GM23248 (cell line): ENCODE measurements at regions not wholly inside any gene's neighbourhood (a gene's known extent, or its start where the extent isn't known, plus 50 kb on each side); places are given as distances from the start of the nearest gene placed in this dataset.

Source experiments
- EZH2 ChIP-seq: fragments of 200-600 bp; sonication (generic); IDR thresholded peaks from 2 replicates; pipeline ENCODE4 v1.6.1; 2018; ENCODE audit warnings: antibody characterized with exemption, mild to moderate bottlenecking; ENCODE audit not compliant: insufficient read depth, poor library complexity, severe bottlenecking
- EZH2phosphoT487 ChIP-seq: fragments of 200-600 bp; sonication (generic); IDR thresholded peaks from 2 replicates; pipeline ENCODE4 v1.6.1; 2018; ENCODE audit warnings: antibody characterized with exemption, moderate library complexity, mild to moderate bottlenecking, low read depth; ENCODE audit not compliant: insufficient read depth

DNA sequence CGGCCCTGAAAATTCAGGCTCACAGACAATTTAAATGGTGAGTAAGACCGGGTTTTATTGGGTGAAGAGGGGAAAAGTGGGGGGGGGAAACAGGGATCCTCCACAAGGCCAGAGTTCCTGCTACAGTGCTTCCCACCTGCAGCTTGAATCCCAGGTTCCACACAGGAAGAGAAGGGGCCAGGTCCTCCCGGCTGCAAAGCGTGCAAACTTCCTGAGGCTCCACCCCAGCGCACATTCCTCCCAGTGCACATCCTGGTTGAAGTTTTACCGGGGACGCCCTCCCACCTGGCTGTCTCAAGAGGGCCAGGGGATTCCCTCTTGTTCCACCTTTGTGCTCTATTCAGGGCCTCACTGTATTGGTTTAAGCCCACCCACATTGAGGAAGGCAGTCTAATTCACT lies 347.7 kb upstream of the REG3G start:
- TF ChIP-seq EZH2phosphoT487 = no peak
- TF ChIP-seq EZH2 = no peak
